ENCODE measurements at regions not wholly inside any gene's neighbourhood (a gene's known extent, or its start where the extent isn't known, plus 50 kb on each side); places are given as distances from the start of the nearest gene placed in this dataset.

- Histone ChIP-seq H3K4me3 (no peak overlapping the region), H3K9ac (ENCODE audit: control insufficient read depth, insufficient read depth, low read length) (no peak overlapping the region), H3K79me2 (ENCODE audit: control insufficient read depth, insufficient read depth, low read length) (no peaks in the 10 kb centered on the region), H3K4me1 (ENCODE audit: control insufficient read depth, insufficient read depth, low read length) (no peaks in the 10 kb centered on the region), H3K36me3 (ENCODE audit: control insufficient read depth in 2 of 2, insufficient read depth in 2 of 2, low read length in 1 of 2) (no peaks in the 10 kb centered on the region), H3K9me3 (replicated peaks; ENCODE audit: control insufficient read depth, insufficient read depth, low read length) (no peaks in the 10 kb centered on the region), H3K4me2 (ENCODE audit: control insufficient read depth, insufficient read depth) (no peak overlapping the region), H3K27me3 (replicated peaks in 1 of 2; ENCODE audit: control insufficient read depth in 2 of 2, insufficient read depth in 2 of 2, low read length in 1 of 2) (no peaks in the 10 kb centered on the region), H2AFZ (ENCODE audit: control insufficient read depth, low read depth, low read length) (no peak overlapping the region), H4K20me1 (ENCODE audit: control insufficient read depth, insufficient read depth) (no peaks in the 10 kb centered on the region), H3K27ac (ENCODE audit: control insufficient read depth, insufficient read depth) (no peak overlapping the region)
- TF ChIP-seq CBX3 (IDR thresholded peaks at IDR 0.05; ENCODE audit: borderline replicate concordance, low read depth) (no peak), ETV6 (conservative IDR thresholded peaks at IDR 0.05 in 1 of 2, IDR thresholded peaks at IDR 0.05 in 1 of 2; ENCODE audit: borderline replicate concordance in 1 of 2, low read depth in 1 of 2) (no peak), GABPA (IDR thresholded peaks at IDR 0.05; ENCODE audit: low read depth) (no peak), MYC (IDR thresholded peaks at IDR 0.05; ENCODE audit: insufficient read depth, insufficient read length, insufficient replicate concordance, low read length, severe bottlenecking) (no peak), NR2F1 (conservative IDR thresholded peaks at IDR 0.05) (no peak), YY1 (IDR thresholded peaks at IDR 0.05; ENCODE audit: low read depth, low read length) (no peak), CHD1 (IDR thresholded peaks at IDR 0.05; ENCODE audit: low read depth, low read length) (no peak), IRF3 (IDR thresholded peaks at IDR 0.05) (no peak), E2F8 (IDR thresholded peaks at IDR 0.05; ENCODE audit: low read depth, partially characterized antibody) (no peak), TCF3 (IDR thresholded peaks at IDR 0.05; ENCODE audit: borderline replicate concordance, insufficient read depth, low read depth, low read length) (no peak), ESRRA (IDR thresholded peaks at IDR 0.05; ENCODE audit: low read length) (no peak), CBFB (IDR thresholded peaks at IDR 0.05; ENCODE audit: low read depth) (no peak), ELK1 (IDR thresholded peaks at IDR 0.05; ENCODE audit: low read depth, low read length) (no peak), CBX5 (IDR thresholded peaks at IDR 0.05; ENCODE audit: low read depth) (no peak), SMAD5 (IDR thresholded peaks at IDR 0.05; ENCODE audit: low read depth) (no peak), ASH2L (IDR thresholded peaks at IDR 0.05; ENCODE audit: borderline replicate concordance, low read depth) (no peak), TARDBP (IDR thresholded peaks at IDR 0.05; ENCODE audit: borderline replicate concordance) (no peak), E4F1 (IDR thresholded peaks at IDR 0.05; ENCODE audit: borderline replicate concordance, partially characterized antibody) (no peak), NFIC (IDR thresholded peaks at IDR 0.05; ENCODE audit: low read depth, low read length) (no peak)
- FAIRE-seq (no peak), DNase-seq (ENCODE audit: low read depth, low spot score) (no peak), ATAC-seq (no peak)
- intact Hi-C loops (cut with micrococcal nuclease; ENCODE audit: unreplicated experiment) (no loop called here), in situ Hi-C loops (cut with MboI) (no loop called here)
- RAD21 ChIA-PET (ENCODE audit: unreplicated experiment), result no interaction called here
- WGBS (ENCODE audit: insufficient coverage, insufficient replicate concordance, low lambda C conversion rate, missing lambda C conversion rate), result 53% methylated on average over 4 of the region's 4 CpGs
- BruUV-seq (replicated peaks), result no TSS peak
- SMC1A ChIA-PET (ENCODE audit: uncharacterized antibody, unreplicated experiment), result no interaction called here
- CTCF ChIA-PET, result no interaction called here
- POLR2A ChIA-PET, result no interaction called here
Measured at GRCh38 chr1:216785737-216786136, 62.5 kb upstream of the ESRRG start.

Measured in GM12878 (cell line).